Skeletal muscle tissue (tissue), 3 donors: ENCODE measurements at regions not wholly inside any gene's neighbourhood (a gene's known extent, or its start where the extent isn't known, plus 50 kb on each side); places are given as distances from the start of the nearest gene placed in this dataset.
"Not testable (repeated sequence)": the region's sequence is repeated elsewhere in the genome, so short reads cannot be mapped to it uniquely, and the experiment has no call there.

Experiments used
- H3K27ac ChIP-seq: one replicate; pipeline ENCODE4 v1.7.0; 2013; ENCODE audit warnings: mild to moderate bottlenecking, low read depth, low read length, inconsistent platforms
- H3K27me3 ChIP-seq, 3 donors: one replicate each; pipeline ENCODE4 v1.7.0; 2013; ENCODE audit warnings: low read length in 3 of 3; ENCODE audit not compliant: control insufficient read depth in 3 of 3, insufficient read depth in 3 of 3
- H3K36me3 ChIP-seq, 3 donors: one replicate each; pipeline ENCODE4 v1.7.0; 2013; ENCODE audit warnings: low read length in 3 of 3; ENCODE audit not compliant: control insufficient read depth in 3 of 3, insufficient read depth in 3 of 3
- H3K4me1 ChIP-seq, 3 donors: one replicate each; pipeline ENCODE4 v1.7.0; 2013; ENCODE audit warnings: low read length in 3 of 3, mild to moderate bottlenecking in 3 of 3; ENCODE audit not compliant: control insufficient read depth in 3 of 3, insufficient read depth in 3 of 3
- H3K4me3 ChIP-seq, 3 donors: one replicate each; pipeline ENCODE4 v1.7.0; 2013; ENCODE audit warnings: low read length in 3 of 3
- H3K9ac ChIP-seq, 3 donors: one replicate each; pipeline ENCODE4 v1.7.0; 2013; ENCODE audit warnings: low read length in 3 of 3, mild to moderate bottlenecking in 3 of 3, moderate library complexity in 2 of 3, low read depth in 1 of 3
- H3K9me3 ChIP-seq, 3 donors: one replicate each; pipeline ENCODE4 v1.7.0; 2013; ENCODE audit warnings: low read length in 3 of 3; ENCODE audit not compliant: control insufficient read depth in 3 of 3
- donor health status: Osteomylitis.

DNA sequence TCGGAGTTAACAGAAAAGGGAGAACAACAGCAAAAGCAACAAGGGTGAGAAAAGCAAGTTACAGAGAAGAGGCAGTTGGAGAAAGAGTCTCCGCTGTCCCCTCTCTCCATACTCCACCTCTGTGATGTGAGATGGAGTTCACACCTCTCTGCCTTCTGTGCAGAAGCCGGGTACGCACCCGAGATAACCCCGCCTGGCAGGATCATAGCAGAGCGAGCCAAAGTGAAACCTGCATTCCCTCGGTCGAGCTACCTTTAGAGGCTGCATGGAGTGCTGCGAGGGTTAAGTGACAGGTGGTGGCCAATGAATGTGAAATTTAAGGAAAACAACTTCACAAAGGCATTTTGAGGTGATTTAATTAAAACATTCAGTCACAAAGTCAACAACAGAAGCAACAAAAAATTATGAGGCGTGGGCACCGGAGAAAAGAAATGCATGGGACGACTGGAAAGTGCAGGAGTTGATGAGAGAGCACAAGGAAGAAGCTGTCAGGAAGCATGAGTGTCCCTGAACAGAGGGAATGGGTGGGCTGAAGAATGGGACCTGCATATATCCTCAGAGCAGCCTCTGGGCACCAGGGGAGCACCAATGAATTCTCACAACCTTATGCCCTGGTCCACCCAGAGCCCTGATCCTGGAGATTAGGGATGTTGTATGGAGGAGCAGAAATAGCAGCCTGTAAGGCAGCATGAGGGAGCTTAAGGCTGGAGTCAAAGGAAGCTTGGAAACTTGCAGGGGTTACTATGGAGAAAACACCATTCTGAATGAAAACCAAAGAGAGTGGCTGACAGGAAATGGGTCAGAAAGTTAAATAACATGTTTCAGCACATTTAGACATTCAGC, 208.3 kb downstream of the EMP1 start:
- H3K27ac ChIP-seq: no peak overlapping the region
- no peaks in the 10 kb centered on the region for H3K36me3 ChIP-seq
- no peak overlapping the region for H3K9ac ChIP-seq
- H3K4me3 ChIP-seq: no peak overlapping the region
- peaks cover 0 to 6% (median 5%) of the 10 kb centered on the region in 3 donors for H3K27me3 ChIP-seq
- H3K9me3 ChIP-seq: peaks cover 0 to 1% (median 0%) of the 10 kb centered on the region in 3 donors
- H3K4me1 ChIP-seq: no peaks in the 10 kb centered on the region

DNA sequence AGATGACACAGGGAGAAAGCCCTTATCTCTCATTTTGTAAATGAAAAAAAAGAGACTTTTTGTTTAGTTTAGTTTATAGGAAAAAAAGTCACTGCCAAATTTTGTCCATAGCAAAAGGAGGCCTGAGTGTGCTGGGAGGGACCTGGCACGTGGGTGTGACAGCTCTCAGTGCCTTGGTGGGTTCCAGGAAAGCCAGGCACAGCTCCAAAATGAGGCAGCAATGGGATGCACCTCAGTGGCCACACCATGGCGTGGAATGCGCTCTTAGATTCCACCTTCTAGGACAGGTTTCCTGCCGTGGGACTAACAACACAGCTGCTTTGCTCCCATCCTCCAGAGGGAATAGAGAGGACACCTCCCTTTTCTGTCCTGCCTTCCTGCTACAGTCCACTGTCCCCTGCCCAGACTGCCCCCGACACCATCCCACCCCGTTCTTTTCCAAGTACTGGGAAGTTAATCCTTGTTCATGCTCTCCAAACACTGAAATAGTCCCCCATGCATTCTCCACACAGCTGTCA, 207.6 kb downstream of the EMP1 start:
- no peaks in the 10 kb centered on the region for H3K4me1 ChIP-seq
- peaks cover 0 to 6% (median 5%) of the 10 kb centered on the region in 3 donors for H3K27me3 ChIP-seq
- H3K9ac ChIP-seq: no peak overlapping the region
- no peaks in the 10 kb centered on the region for H3K36me3 ChIP-seq
- peaks cover 0 to 1% (median 0%) of the 10 kb centered on the region in 3 donors for H3K9me3 ChIP-seq
- H3K27ac ChIP-seq: no peak overlapping the region
- H3K4me3 ChIP-seq: no peak overlapping the region

DNA sequence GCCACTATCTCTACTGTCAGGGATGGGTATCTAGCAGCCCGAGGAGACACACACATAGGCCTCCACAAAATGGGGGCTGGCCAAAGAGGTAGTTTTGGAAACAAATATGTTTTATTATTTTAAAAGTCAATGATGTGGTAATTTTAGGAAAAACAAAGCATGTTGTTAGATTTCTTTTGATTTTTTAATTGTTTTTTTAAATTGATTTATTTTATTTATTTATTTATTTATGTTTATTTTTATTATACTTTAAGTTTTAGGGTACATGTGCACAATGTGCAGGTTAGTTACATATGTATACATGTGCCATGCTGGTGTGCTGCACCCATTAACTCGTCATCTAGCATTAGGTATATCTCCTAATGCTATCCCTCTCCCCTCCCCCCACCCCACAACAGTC, 194.8 kb downstream of the EMP1 start:
- not testable (repeated sequence) for H3K27ac ChIP-seq, H3K9ac ChIP-seq, H3K36me3 ChIP-seq, H3K27me3 ChIP-seq, H3K9me3 ChIP-seq, H3K4me3 ChIP-seq
- H3K4me1 ChIP-seq: peaks cover 8 to 12% (median 10%) of the 10 kb centered on the region in 3 donors

DNA sequence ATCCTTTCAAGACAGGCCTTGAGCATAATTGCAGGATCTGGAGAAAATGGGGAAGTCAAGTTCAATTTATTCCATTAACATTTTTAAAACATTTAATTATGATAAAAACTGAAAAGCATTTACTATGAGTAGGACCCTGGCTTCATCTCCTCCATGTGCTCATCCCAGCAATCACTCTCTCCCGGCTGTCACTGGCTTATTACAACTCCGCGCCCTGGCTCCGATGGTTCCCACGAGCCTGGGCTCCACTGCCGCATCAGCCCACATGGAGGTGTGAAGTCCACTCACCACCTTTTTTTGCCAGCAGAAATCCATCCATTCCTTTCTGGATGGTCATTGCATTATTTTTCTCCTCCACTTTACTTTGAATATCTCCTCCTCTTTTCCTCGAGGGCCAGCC, 194.4 kb downstream of the EMP1 start:
- no peak overlapping the region for H3K9ac ChIP-seq
- no peak overlapping the region for H3K4me3 ChIP-seq
- no peak overlapping the region for H3K27ac ChIP-seq
- peaks cover 8 to 12% (median 10%) of the 10 kb centered on the region in 3 donors for H3K4me1 ChIP-seq
- H3K27me3 ChIP-seq: no peaks in the 10 kb centered on the region
- no peaks in the 10 kb centered on the region for H3K9me3 ChIP-seq
- H3K36me3 ChIP-seq: no peaks in the 10 kb centered on the region

DNA sequence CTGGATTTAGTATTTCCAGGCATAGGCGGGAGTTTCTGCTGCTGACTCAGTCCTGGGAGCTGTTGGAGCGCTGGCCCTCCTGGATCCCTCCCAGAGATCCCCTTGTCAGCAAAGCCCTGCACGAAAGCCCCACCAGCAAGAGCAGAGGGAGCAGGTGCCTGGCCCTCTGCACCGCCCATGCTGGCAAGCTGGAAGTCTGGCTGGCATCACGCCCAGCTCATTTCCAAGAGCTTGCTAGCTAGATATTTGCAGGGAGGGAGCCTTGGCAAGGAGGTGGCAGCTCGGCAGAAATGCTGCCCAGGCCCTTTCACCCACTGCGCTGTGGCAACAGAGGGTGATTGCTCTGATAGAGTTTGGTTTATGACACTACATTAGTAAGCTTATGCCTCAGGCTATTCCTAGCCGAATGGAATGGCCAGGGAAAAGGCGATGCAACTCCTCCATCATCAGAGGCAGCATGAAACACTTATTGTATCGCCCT, 193.9 kb downstream of the EMP1 start:
- no peaks in the 10 kb centered on the region for H3K9me3 ChIP-seq
- peak overlapping the region in 1 of 3 donors; percentile 15 for H3K9ac ChIP-seq
- no peak overlapping the region for H3K4me3 ChIP-seq
- peaks cover 8 to 12% (median 10%) of the 10 kb centered on the region in 3 donors for H3K4me1 ChIP-seq
- no peaks in the 10 kb centered on the region for H3K36me3 ChIP-seq
- no peak overlapping the region for H3K27ac ChIP-seq
- H3K27me3 ChIP-seq: no peaks in the 10 kb centered on the region

DNA sequence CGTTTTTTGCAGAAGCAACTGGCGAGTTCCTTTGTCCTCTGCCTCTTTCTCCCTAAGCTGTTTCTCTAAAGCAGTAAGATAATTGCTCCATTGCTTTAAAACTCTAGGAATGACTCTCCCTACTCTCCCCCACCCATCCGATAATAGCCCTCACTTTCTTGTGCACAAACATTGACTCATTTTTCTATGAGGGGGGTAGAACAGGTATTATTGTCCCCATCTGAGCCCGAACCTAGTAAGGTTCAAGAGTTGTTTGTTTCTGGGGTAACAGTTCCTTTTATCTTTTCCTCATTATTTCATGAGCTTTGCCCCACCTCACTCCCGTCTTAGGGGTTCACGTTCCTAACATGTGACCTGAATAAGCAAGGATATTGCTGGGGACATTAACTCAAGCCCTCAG, 190.6 kb downstream of the EMP1 start:
- no peak overlapping the region for H3K27ac ChIP-seq
- H3K27me3 ChIP-seq: no peaks in the 10 kb centered on the region
- no peak overlapping the region for H3K9ac ChIP-seq
- H3K4me1 ChIP-seq: peaks cover 8 to 12% (median 10%) of the 10 kb centered on the region in 3 donors
- no peak overlapping the region for H3K4me3 ChIP-seq
- no peaks in the 10 kb centered on the region for H3K36me3 ChIP-seq
- H3K9me3 ChIP-seq: no peaks in the 10 kb centered on the region

DNA sequence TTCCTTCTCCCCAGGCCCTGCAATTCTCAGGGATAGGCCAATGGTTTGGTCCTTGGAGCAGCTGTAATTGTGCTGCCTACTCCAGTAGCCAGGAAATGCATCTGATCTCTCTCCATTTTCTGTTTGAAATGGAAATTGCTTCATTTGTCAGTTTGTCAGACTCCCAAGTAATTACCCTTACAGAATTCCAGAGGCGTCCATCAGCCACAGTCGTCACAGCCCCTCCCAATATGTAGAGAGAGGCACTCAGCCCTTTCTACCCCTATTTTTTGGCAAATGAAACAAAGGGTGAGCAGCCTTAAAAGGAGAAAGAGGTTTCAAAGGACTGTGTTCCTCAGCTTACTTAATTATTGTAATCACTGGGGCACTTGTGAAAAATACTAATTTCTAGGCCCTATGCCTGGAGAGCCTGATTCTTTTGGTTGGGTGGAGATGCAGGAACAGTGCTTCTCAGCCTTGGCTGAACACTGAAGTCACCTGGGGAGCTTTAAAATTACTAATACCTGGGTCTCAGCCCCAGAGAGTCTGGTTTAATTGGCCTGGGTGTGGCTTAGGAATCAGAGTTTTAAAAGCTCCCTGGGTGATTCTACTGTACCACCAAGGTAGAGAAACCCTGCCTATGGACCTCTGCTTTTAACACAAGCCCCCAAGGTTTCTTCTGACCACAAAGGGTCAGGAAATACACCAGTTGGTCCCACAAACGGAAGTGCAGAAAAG, 190.0 kb downstream of the EMP1 start:
- Histone ChIP-seq H3K4me3 (no peak overlapping the region), H3K36me3 (no peaks in the 10 kb centered on the region), H3K9me3 (no peaks in the 10 kb centered on the region), H3K4me1 (peaks cover 8 to 12% (median 10%) of the 10 kb centered on the region in 3 donors), H3K9ac (no peak overlapping the region), H3K27me3 (no peaks in the 10 kb centered on the region), H3K27ac (no peak overlapping the region)

DNA sequence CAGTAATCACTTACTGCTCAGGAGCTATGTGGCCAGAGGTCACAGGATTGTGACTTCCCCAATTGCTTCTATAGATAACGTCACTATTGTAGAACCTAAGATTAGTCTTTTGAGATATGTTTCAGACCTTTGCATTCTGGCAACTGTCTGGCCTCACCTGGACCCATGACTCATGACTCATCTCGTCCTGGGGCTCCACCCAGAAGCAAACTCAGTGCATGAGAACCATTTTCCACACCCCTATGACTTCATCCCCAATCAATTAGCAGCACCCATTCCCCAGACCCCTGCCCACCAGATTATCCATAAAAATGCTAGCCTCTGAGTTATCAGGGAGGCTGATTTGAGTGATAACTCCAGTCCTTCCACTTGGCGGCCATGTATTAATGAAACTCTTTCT, 186.9 kb downstream of the EMP1 start:
- H3K36me3 ChIP-seq: no peaks in the 10 kb centered on the region
- H3K9me3 ChIP-seq: no peaks in the 10 kb centered on the region
- H3K9ac ChIP-seq: no peak overlapping the region
- H3K27ac ChIP-seq: no peak overlapping the region
- no peaks in the 10 kb centered on the region for H3K27me3 ChIP-seq
- H3K4me3 ChIP-seq: no peak overlapping the region
- no peaks in the 10 kb centered on the region for H3K4me1 ChIP-seq

DNA sequence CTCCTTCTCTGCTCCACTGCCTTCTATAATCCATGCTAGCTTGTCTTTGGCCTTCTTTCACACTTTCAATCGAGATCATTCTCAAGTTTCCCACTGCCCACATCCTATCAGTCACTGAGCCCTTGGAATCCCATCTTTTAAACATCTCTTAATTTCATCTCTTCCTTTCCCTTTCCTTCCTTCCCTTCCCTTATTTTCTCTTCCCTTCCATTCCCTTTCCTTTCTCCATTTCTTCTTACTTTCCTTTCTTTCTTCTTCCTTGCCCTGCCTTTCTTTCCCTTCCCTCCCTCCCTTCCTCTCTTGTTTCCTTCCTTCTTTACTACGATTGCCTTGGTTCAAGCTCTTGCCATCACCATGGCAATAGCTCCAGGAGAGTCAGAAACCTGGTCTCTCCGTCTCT, 183.8 kb downstream of the EMP1 start:
- H3K27me3 ChIP-seq: no peaks in the 10 kb centered on the region
- no peak overlapping the region for H3K9ac ChIP-seq

More for the DNA sequence above, 183.8 kb downstream of the EMP1 start:
- H3K4me1 ChIP-seq: peaks cover 0 to 2% (median 0%) of the 10 kb centered on the region in 3 donors
- no peaks in the 10 kb centered on the region for H3K36me3 ChIP-seq
- no peak overlapping the region for H3K27ac ChIP-seq
- no peak overlapping the region for H3K4me3 ChIP-seq
- no peaks in the 10 kb centered on the region for H3K9me3 ChIP-seq
